Activated CD4-positive, alpha-beta T cell treated with anti-CD3 and anti-CD28 coated beads, Interleukin-2, amount 10 ng/mL, durations not matched to agents 7 days and 5 days (primary cell): ENCODE measurements at regions not wholly inside any gene's neighbourhood (a gene's known extent, or its start where the extent isn't known, plus 50 kb on each side); places are given as distances from the start of the nearest gene placed in this dataset.
"Not testable (repeated sequence)": the region's sequence is repeated elsewhere in the genome, so short reads cannot be mapped to it uniquely, and the experiment has no call there.

Source experiments
- CTCF ChIA-PET: fragments of 350-600 bp; sonication (Branson Sonifier 250); formaldehyde crosslinking; loops from one replicate; lab custom pipeline; 2021; ENCODE audit warnings: antibody characterized with exemption; lab: Charles Lee
- POLR2A ChIA-PET: fragments of 350-600 bp; sonication (Branson Sonifier 250); formaldehyde crosslinking; loops from one replicate; lab custom pipeline; 2021; ENCODE audit warnings: antibody characterized with exemption; lab: Charles Lee
- DNase-seq: peaks from one replicate; pipeline ENCODE4 v3.0.0-alpha.2; 2020
- H3K27ac Mint-ChIP-seq: one replicate; pipeline ENCODE4 v1.8.0; 2021; ENCODE audit warnings: mild to moderate bottlenecking, moderate library complexity, mixed read lengths
- H3K27me3 Mint-ChIP-seq: one replicate; pipeline ENCODE4 v1.8.0; 2021; ENCODE audit warnings: mixed read lengths
- H3K36me3 Mint-ChIP-seq: one replicate; pipeline ENCODE4 v1.8.0; 2021; ENCODE audit warnings: low read depth, mixed read lengths
- H3K4me1 Mint-ChIP-seq: one replicate; pipeline ENCODE4 v1.8.0; 2021; ENCODE audit warnings: mixed read lengths
- H3K4me3 Mint-ChIP-seq: one replicate; pipeline ENCODE4 v1.8.0; 2021; ENCODE audit warnings: mild to moderate bottlenecking, moderate library complexity, mixed read lengths
- H3K9me3 Mint-ChIP-seq: one replicate; pipeline ENCODE4 v1.8.0; 2021; ENCODE audit warnings: mixed read lengths

- CTCF ChIA-PET: interaction anchor here (0.6 kb wide), 1 partner anchor 40 kb away, joined by 6 read pairs; no protein-coding TSS in a partner anchor
- POLR2A ChIA-PET: no interaction called here
- DNase-seq: peak; percentile 31
- Mint-ChIP-seq H3K9me3 (no peaks in the 10 kb centered on the region), H3K27ac (no peak overlapping the region), H3K27me3 (peaks cover 2% of the 10 kb centered on the region), H3K4me1 (no peaks in the 10 kb centered on the region), H3K36me3 (no peaks in the 10 kb centered on the region), H3K4me3 (no peak overlapping the region)
Observed at GRCh38 chr12:62006076-62006732, 254.0 kb upstream of the USP15 start.

DNA sequence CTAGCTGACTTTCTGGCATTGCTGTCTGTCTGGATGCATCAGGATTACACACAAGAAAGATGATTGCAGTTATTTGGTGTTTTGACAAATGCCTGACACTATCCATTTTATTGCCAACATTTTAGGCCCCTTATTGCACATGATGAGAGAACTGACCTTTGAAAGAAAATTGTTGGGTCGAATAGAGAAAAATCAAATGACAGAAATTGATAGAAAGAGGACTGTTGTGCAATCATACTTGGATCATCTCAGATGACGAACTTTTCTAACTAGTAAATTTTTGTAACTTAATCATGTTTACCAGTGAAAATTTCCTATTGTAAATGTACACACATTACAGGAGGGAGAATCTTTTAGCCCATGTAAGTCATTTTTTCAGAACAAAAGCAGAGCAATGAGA lies 251.5 kb upstream of the USP15 start:
- Mint-ChIP-seq H3K27me3 (peaks cover 2% of the 10 kb centered on the region), H3K4me3 (no peak overlapping the region), H3K4me1 (no peaks in the 10 kb centered on the region), H3K9me3 (no peaks in the 10 kb centered on the region), H3K27ac (no peak overlapping the region), H3K36me3 (no peaks in the 10 kb centered on the region)
- no peak for DNase-seq
- POLR2A ChIA-PET: no interaction called here
- CTCF ChIA-PET: no interaction called here

DNA sequence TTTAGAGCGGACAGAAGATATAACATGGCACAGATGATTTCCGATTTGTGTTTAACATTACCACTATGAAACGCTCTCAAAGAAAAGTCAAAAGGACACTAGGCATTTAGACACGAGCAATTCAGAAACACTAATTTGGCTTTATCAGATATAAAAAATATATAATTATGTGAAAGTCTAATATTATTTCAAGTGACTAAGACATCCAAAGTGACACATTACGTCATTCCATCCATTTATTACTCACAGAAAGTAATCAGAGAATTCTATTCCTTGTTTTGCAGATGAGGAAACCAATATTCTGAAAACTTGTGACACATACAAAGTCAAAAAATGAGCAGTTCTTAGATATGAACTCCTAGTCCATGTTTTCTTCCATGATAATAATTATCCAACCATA lies 250.8 kb upstream of the USP15 start:
- POLR2A ChIA-PET: no interaction called here
- DNase-seq: no peak
- CTCF ChIA-PET: no interaction called here
- Mint-ChIP-seq H3K4me3 (no peak overlapping the region), H3K4me1 (no peaks in the 10 kb centered on the region), H3K27ac (no peak overlapping the region), H3K27me3 (peaks cover 2% of the 10 kb centered on the region), H3K9me3 (no peaks in the 10 kb centered on the region), H3K36me3 (no peaks in the 10 kb centered on the region)

GRCh38 chr12:62010331-62010906 lies 249.8 kb upstream of the USP15 start:
- H3K4me1 Mint-ChIP-seq, H3K4me3 Mint-ChIP-seq, H3K27ac Mint-ChIP-seq, CTCF ChIA-PET, H3K9me3 Mint-ChIP-seq, H3K27me3 Mint-ChIP-seq, H3K36me3 Mint-ChIP-seq, DNase-seq, POLR2A ChIA-PET: not testable (repeated sequence)

DNA sequence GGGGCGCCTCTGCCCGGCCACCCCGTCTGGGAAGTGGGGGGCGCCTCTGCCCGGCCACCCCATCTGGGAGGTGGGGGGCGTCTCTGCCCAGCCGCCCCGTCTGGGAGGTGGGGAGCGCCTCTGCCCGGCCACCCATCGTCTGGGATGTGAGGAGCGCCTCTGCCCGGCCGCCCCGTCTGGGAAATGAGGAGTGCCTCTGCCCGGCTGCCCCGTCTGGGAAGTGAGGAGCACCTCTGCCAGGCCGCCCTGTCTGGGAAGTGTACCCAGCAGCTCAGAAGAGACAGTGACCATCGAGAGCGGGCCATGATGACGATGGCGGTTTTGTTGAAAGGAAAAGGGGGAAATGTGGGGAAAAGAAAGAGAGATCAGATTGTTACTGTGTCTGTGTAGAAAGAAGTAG lies 249.2 kb upstream of the USP15 start:
- CTCF ChIA-PET, DNase-seq, H3K4me1 Mint-ChIP-seq, H3K4me3 Mint-ChIP-seq, H3K9me3 Mint-ChIP-seq, H3K36me3 Mint-ChIP-seq, H3K27ac Mint-ChIP-seq, H3K27me3 Mint-ChIP-seq, POLR2A ChIA-PET: not testable (repeated sequence)

DNA sequence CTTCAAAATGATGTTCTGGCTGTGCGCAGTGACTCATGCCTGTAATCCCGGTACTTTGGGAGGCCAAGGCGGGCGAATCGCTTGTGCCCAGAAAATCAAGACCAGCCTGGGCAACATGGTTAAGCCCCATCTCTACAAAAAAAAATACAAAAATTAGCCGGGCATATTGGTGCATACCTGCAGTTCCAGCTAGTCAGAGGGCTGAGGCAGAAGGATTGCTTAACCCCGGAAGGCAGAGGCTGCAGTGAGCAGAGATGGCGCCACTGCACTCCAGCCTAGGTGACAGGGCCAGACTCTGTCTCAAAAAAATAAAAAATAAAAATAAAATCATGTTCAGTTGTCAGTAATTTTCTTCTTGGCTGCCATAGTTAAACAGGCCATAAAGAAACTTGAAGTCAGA lies 245.9 kb upstream of the USP15 start:
- Mint-ChIP-seq H3K36me3 (no peaks in the 10 kb centered on the region), H3K9me3 (no peaks in the 10 kb centered on the region), H3K4me1 (no peaks in the 10 kb centered on the region), H3K27me3 (peaks cover 7% of the 10 kb centered on the region), H3K4me3 (no peak overlapping the region), H3K27ac (no peak overlapping the region)
- DNase-seq: no peak
- ChIA-PET CTCF (no interaction called here), POLR2A (no interaction called here)

- Mint-ChIP-seq H3K4me1 (no peaks in the 10 kb centered on the region), H3K27me3 (peaks cover 7% of the 10 kb centered on the region), H3K4me3 (no peak overlapping the region), H3K36me3 (no peaks in the 10 kb centered on the region), H3K9me3 (no peaks in the 10 kb centered on the region), H3K27ac (no peak overlapping the region)
- no peak for DNase-seq
- ChIA-PET POLR2A (no interaction called here), CTCF (no interaction called here)
Observed at GRCh38 chr12:62016021-62016420, 244.2 kb upstream of the USP15 start.

- CTCF ChIA-PET: no interaction called here
- Mint-ChIP-seq H3K27me3 (peaks cover 6% of the 10 kb centered on the region), H3K27ac (no peak overlapping the region), H3K4me1 (no peaks in the 10 kb centered on the region), H3K36me3 (no peaks in the 10 kb centered on the region), H3K9me3 (no peaks in the 10 kb centered on the region), H3K4me3 (no peak overlapping the region)
- POLR2A ChIA-PET: no interaction called here
- no peak for DNase-seq
Observed at GRCh38 chr12:62021808-62022207, 238.4 kb upstream of the USP15 start.

GRCh38 chr12:62028536-62028935 lies 231.7 kb upstream of the USP15 start:
- Mint-ChIP-seq H3K36me3 (no peaks in the 10 kb centered on the region), H3K27me3 (peaks cover 6% of the 10 kb centered on the region), H3K27ac (no peak overlapping the region), H3K9me3 (no peaks in the 10 kb centered on the region), H3K4me3 (no peak overlapping the region), H3K4me1 (no peaks in the 10 kb centered on the region)
- DNase-seq: no peak
- ChIA-PET CTCF (no interaction called here), POLR2A (no interaction called here)

GRCh38 chr12:62032870-62033269 lies 227.3 kb upstream of the USP15 start:
- no peaks in the 10 kb centered on the region for H3K27me3 Mint-ChIP-seq
- H3K4me3 Mint-ChIP-seq: no peak overlapping the region
- no peaks in the 10 kb centered on the region for H3K9me3 Mint-ChIP-seq
- H3K36me3 Mint-ChIP-seq: no peaks in the 10 kb centered on the region
- H3K4me1 Mint-ChIP-seq: no peaks in the 10 kb centered on the region
- no peak for DNase-seq
- ChIA-PET POLR2A (no interaction called here), CTCF (no interaction called here)
- no peak overlapping the region for H3K27ac Mint-ChIP-seq

- H3K27ac Mint-ChIP-seq: no peak overlapping the region
- CTCF ChIA-PET: no interaction called here
- no peaks in the 10 kb centered on the region for H3K9me3 Mint-ChIP-seq
- DNase-seq: no peak
- H3K4me3 Mint-ChIP-seq: no peak overlapping the region
- H3K4me1 Mint-ChIP-seq: no peaks in the 10 kb centered on the region
- POLR2A ChIA-PET: no interaction called here
- H3K27me3 Mint-ChIP-seq: no peaks in the 10 kb centered on the region
- H3K36me3 Mint-ChIP-seq: no peaks in the 10 kb centered on the region
Observed at GRCh38 chr12:62044450-62045135, 215.6 kb upstream of the USP15 start.

- ChIA-PET POLR2A (no interaction called here), CTCF (no interaction called here)
- no peaks in the 10 kb centered on the region for H3K27me3 Mint-ChIP-seq
- H3K27ac Mint-ChIP-seq: no peak overlapping the region
- H3K9me3 Mint-ChIP-seq: no peaks in the 10 kb centered on the region
- no peak for DNase-seq
- no peak overlapping the region for H3K4me3 Mint-ChIP-seq
- no peaks in the 10 kb centered on the region for H3K36me3 Mint-ChIP-seq
- no peaks in the 10 kb centered on the region for H3K4me1 Mint-ChIP-seq
Observed at GRCh38 chr12:62045211-62045610, 215.0 kb upstream of the USP15 start.

DNA sequence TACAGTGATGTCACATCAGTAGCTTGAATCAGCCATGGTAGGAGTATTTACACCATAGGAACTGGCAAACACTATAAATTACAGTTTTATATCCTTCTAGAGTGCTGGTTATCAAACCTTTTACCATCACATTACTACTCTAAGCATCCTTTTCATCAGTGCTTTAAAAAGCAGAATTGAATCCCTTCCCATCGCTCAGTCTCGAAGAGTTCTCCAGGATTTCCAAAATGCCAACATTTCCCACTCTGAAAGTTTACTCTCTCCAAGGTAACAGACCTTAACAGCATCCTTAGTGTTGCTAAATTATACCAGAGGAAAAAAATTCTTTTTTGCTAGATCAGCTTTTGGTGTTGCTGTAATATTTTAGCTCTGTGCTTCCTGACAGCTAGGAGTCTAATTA lies 209.4 kb upstream of the USP15 start:
- DNase-seq: no peak
- Mint-ChIP-seq H3K4me1 (no peaks in the 10 kb centered on the region), H3K27ac (no peak overlapping the region), H3K27me3 (no peaks in the 10 kb centered on the region), H3K9me3 (no peaks in the 10 kb centered on the region), H3K36me3 (no peaks in the 10 kb centered on the region), H3K4me3 (no peak overlapping the region)
- CTCF ChIA-PET: interaction anchor here (1.0 kb wide), 1 partner anchor 10 kb away, joined by 4 read pairs; no protein-coding TSS in a partner anchor
- POLR2A ChIA-PET: no interaction called here
